ENCODE measurements at regions not wholly inside any gene's neighbourhood (a gene's known extent, or its start where the extent isn't known, plus 50 kb on each side); places are given as distances from the start of the nearest gene placed in this dataset.

DNA sequence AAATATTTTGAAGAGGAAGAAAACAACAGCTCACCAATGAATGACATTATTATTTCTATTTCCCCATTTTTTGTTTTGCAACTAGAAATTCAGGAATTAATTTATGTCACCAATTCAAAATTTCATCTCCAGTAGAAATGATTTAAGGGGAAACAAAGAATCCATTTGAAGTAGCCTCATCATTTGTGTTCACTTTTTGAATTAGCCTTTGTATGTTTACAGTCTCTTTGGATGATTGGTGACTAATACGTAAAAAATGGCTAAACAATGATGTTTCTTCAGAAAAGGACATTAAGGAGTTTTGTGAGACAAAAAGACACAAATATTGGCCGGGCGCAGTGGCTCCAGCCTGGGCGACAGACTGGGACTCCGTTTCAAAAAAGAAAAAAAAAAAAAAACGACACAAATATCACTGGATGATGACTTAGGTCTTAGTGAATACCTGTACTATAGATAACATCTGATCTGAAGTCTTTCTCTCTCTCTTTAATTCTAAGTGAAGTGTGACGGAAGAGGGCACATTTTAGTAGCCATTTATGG lies 313.2 kb downstream of the PIK3C3 start:
- DNase-seq (ENCODE audit: low read depth in 2 of 2) = no peak

DNA sequence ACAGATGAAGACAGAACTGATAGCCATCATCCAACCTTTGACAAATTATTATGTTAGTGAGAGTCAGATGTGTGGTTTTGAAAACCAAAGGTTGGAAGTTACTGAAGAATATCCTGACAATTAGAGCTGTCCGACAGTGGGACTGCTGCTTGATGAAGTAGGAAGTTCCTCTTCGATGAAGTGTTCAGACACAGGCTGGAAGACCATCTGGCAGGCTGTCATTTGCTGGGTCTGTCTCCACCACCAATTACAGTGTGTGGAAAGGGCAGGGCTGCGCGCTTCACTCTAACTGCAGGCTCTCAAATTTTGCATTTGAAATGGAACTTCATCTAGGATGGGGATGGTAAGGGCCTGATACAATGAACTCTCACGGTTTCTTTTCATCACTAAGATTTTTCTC lies 313.8 kb downstream of the PIK3C3 start:
- DNase-seq (ENCODE audit: low read depth in 2 of 2) = no peak

- DNase-seq (ENCODE audit: low read depth in 2 of 2) = no peak
Observed at GRCh38 chr18:42271647-42272414, 316.8 kb downstream of the PIK3C3 start.

DNA sequence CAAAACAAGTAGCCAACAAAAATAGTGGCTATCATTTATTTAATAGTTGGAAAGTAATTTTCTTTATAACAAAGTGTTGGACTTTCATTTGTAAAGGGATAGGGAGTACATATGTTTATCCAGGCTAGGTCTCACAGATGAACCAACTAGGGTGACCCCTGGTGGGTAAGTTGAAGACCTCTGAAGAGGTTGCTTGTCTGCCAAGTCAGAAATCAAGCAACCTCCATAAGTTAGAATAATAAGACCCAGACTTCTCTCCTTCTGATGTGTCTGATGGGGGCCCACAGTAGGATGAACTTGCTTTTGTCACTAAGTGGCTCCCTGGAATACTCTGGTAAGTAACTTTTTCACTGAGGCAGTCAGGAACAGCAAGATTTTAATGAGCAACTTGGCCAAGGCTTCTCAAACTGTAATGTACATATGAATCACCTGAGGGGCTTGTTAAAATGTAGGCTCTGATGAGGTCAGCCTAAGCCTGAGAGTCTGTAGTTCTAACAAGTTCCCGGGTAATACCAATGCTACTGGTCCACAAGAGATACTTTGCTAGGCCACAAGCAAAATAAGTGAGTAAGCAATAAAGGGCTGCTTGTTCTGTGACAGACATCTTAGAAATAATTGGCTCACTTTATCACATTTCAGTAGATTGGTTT lies 319.6 kb downstream of the PIK3C3 start:
- no peak for DNase-seq (ENCODE audit: low read depth in 2 of 2)

- DNase-seq (ENCODE audit: low read depth in 2 of 2) = no peak
Observed at GRCh38 chr18:42275138-42275535, 320.1 kb downstream of the PIK3C3 start.

GRCh38 chr18:42275949-42276730 lies 321.1 kb downstream of the PIK3C3 start:
- no peak for DNase-seq (ENCODE audit: low read depth in 2 of 2)

DNA sequence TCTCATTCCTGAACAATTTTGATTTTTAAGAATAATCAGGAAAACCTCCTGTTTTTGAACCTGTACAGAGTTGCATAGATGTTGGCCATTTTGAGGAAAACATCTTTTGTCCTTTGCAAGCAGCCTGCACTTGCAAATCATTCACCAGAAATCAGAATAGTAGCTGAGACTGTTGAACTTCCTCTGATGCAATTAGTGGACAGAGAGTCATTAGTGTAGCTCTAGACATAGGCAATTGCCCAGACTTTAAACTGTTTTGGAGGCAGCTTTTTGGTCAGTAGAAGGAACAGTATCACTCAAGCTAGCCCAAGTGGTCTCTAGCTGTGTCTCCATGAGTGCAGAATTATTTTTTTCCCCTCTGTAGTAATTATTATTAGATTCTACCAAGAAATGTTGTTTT lies 326.1 kb downstream of the PIK3C3 start:
- no peak for DNase-seq (ENCODE audit: low read depth in 2 of 2)

GRCh38 chr18:42281851-42282250 lies 326.8 kb downstream of the PIK3C3 start:
- DNase-seq (ENCODE audit: low read depth in 2 of 2) = no peak

DNA sequence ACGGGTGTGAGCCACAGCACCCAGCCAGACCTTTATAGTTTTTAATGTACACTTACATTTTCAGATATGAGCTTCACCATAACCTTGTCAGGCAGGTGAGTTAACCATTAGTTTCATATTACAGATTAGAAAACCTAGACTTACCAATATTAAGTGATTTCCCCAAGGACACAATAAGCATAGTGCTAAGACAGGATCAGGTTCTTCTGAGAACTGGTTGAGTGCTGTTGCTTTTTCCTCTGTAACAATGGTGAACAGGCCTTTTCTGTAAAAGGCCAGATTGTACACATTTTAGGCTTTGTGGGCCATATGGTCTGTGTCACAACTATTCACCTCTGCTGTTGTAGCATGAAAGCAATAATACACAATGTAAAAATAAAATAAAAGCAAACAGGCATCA lies 332.0 kb downstream of the PIK3C3 start:
- no peak for DNase-seq (ENCODE audit: low read depth in 2 of 2)

DNA sequence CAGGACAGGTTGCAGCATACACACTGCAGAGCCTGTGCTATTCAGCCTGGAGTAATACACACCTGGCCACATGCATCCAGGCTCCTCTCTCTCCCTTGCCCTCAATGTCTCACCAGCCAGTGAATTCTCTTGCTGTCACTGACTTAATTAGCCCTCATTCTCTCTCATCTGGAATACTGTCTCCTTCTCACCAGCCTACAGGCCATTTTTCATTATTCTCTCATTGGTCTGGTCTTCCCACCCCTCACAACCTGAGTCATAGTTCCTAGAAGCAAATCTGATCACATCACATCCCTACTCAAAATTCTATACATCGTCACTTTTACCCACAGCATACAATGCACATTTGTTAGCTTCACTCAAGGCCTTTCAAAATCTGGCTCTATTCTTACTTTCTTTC lies 333.1 kb downstream of the PIK3C3 start:
- DNase-seq (ENCODE audit: low read depth in 2 of 2) = no peak

GRCh38 chr18:42289526-42289925 lies 334.5 kb downstream of the PIK3C3 start:
- no peak for DNase-seq (ENCODE audit: low read depth in 2 of 2)

- no peak for DNase-seq (ENCODE audit: low read depth in 2 of 2)
Observed at GRCh38 chr18:42290318-42291307, 335.6 kb downstream of the PIK3C3 start.

GRCh38 chr18:42292654-42293053 lies 337.6 kb downstream of the PIK3C3 start:
- DNase-seq (ENCODE audit: low read depth in 2 of 2) = no peak

- no peak for DNase-seq (ENCODE audit: low read depth in 2 of 2)
Observed at GRCh38 chr18:42296192-42296591, 341.2 kb downstream of the PIK3C3 start.

- no peak for DNase-seq (ENCODE audit: low read depth in 2 of 2)
Observed at GRCh38 chr18:42296723-42297122, 341.7 kb downstream of the PIK3C3 start.

DNA sequence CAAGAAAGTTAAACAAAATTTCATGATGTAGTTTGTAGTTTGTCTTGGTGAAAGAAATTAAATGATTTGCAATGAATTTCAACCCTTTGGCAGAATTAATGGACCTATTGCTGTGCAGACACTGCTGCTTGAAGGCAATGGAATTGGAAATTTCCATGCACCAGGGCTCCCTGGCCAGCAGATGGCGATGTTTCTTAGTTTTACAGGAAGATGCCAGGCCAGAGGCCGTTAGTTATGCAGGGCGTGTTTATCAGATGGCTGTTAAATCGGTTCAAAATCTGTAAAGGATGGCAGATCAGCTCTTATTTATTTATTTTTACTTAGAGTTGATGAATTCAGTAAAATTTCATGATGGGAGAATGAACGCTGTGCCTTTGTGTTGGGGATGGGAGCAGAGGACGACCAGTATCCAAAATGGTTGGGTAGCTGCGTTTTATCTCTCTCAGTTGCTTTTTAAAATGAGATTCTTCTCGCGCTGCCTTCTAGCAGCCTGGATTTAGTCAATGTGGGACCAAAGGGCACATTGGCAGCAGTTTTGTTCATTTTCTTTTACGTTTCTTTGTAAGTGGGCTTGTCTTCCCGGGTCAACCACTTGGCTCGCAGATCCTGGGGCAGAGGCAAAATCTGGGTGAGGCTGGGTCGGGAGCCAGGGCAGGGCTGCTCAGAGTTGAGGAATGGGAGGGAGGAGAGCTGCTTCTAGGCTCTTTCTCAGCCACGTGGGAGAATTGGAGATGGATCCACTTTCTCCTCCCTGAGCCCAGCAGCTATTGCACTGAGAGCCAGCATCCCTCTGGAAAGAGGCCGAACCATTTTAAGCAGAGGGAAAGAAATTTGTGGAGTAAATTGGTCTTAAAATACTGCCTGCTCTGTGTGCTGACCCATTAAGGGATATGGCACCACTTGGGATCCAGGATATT lies 344.0 kb downstream of the PIK3C3 start:
- peak; percentile 6 to 8 for DNase-seq (ENCODE audit: low read depth in 2 of 2)

DNA sequence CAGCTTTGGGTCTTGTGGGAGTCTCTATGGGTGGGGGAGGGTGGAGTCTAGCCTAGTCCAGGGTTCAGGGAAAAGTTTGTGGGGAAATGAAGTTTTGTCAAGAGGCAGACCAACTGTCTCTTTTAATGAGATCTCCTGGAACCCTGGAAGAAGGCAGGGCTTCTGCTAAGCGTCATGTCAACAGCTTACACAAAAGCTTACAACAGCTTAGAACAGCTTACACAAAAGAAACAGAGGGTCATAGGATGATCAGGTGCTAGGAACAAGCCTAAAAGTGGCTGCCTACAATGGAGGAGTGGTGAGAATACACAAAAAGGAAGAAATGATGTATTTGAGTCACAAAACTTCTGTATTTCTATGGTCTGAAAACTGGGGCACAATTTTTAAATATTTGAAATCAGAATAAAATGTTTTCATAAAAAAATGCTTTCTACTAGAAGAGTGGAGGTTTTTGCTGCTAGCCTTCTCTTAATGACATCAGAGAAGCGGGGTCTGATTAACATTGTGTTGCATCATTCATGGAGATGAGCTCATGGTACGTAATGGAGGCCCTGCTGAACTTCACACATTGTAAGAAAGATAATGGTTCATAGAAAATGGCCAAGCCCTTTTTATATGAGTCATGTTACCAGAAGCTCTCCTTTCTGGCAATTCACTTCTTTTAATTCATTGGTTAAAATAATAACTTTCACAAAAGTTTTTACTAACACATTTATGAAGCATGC lies 351.0 kb downstream of the PIK3C3 start:
- no peak for DNase-seq (ENCODE audit: low read depth in 2 of 2)

- DNase-seq (ENCODE audit: low read depth in 2 of 2) = no peak
Observed at GRCh38 chr18:42306594-42306980, 351.6 kb downstream of the PIK3C3 start.

GRCh38 chr18:42310956-42311355 lies 355.9 kb downstream of the PIK3C3 start:
- no peak for DNase-seq (ENCODE audit: low read depth in 2 of 2)
